NCI-H2196 (cell line): ENCODE measurements at regions not wholly inside any gene's neighbourhood (a gene's known extent, or its start where the extent isn't known, plus 50 kb on each side); places are given as distances from the start of the nearest gene placed in this dataset.

Source experiments
- DNase-seq: peaks from one replicate; lab custom pipeline; 2025; ENCODE audit not compliant: unreplicated experiment; lab: John Stamatoyannopoulos, UW

DNA sequence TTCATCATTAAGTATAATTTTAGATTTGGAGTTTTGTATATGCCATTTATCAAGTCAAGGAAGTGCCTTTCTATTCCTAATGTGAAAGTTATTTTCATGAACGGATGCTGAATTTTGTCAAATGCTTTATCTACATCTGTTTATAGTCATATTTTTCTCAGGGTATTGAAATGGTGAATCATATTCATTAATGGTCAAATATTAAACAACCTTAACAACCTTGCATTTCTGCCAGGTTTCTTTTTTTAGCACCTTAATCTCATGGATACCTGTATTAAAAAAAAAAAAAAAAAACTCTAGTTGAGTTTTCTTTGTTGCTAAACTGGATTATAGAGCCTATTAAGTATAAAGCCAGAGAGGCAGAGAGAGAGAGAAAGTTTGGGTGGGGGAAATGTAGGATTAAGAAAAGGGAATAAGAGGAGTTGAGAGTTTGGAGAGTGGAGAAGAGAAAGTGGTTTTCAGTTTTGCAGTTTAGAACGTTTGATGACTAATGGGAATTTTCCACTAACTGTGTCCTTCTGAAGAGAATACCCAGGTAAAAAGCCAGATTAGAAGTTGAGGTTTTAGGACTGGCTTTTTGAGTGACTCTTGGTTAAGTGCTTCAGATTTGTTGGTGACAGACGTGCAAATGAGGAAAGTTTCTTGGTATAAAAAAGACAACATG lies 305.0 kb downstream of the HLX start:
- DNase-seq = no peak

- no peak for DNase-seq
Measured at GRCh38 chr1:221187174-221187573, 307.9 kb downstream of the HLX start.

DNA sequence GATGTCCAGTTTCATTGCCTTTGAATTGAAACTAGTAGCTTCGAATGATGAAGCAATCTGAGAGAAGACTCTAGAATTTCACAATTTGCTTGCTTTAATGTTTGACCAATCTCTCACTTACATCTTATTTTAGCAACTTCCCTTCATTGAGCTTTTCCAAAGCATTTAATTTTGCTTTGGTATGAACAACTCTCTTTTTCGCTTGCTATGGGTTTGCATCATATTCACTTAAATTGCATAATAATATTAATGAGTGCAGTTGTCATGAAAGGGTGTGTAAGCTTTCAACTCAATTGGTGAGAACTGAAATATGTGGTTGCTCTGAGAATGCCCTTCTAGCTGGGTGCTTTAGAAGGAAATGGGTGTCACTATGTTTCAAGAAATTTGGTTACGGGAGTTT lies 309.2 kb downstream of the HLX start:
- DNase-seq = no peak

- no peak for DNase-seq
Measured at GRCh38 chr1:221190249-221190648, 311.0 kb downstream of the HLX start.

- DNase-seq = no peak
Measured at GRCh38 chr1:221192055-221192454, 312.8 kb downstream of the HLX start.

GRCh38 chr1:221200464-221200863 lies 321.2 kb downstream of the HLX start:
- no peak for DNase-seq

DNA sequence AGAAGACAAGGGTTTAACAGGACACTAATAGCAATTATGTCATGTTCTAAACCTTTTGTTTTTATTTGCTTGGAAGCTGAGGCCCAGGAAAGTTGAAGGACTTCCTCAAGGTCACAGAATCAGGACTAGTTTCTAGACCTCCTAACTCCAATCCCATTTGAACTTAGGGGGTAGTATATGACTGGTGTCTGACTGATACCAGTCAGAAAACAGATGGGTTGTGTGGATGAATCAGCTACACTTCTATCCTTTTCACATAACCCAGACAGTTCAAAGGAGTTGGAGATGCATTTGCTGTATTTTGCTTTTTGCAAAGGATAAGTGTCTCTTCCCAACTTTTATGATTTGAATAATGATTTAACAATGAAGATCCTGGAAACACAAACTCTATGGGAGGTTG lies 322.5 kb downstream of the HLX start:
- DNase-seq = no peak

GRCh38 chr1:221203224-221204054 lies 324.2 kb downstream of the HLX start:
- DNase-seq = peak; percentile 71

DNA sequence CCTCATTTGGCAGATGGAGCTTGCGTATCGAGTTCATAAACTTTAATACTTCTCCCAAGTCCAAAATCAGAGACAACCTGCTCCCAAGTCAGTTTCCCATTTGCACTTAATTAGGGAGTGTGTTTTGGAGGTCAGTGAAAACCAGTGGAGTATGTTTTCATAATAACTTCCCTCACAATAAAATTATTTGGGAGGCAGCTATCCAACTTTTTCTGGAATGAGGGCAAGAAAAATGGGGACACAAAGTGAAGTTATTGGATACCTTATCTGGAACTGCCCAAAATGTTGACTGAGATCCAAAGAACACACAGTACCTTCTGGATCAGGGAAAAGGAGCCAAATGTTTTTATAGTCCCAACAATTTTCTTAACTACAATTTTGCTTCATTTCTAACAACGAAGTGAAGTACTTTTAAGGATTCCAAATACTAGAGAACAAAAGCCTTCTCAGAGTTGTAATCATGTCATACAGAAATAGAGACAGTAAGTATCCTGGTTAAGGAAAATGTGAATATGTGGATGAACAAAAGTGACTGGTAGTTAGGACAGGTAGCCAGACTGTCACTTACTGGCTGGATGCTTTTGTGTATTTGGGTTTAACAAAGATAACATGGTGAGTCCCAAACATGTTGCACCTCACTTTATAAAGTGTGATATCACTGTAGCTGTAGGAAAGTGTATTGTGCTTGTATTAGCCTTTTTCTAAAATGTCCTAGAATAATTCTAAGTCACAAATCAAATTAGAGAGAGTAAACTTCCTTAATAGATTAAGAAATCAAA lies 325.0 kb downstream of the HLX start:
- DNase-seq = no peak

DNA sequence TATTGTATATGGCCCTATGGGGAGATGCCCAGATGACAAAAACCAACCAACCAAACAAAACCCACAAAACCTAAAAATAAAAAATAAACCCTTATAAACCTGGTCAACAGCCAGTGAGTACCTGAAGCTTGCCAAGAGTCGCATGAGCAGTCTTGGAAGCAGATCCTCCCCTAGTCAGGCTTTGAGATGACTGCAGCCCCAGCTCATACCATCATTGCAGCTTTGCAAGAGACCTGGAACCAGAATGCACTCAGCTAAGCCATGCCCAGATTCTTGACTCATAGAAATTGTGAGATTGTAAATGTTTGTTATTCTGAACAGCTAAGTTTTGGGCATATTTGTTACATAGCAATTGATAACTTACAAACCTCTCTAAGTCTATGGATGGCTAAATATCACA lies 326.8 kb downstream of the HLX start:
- no peak for DNase-seq

DNA sequence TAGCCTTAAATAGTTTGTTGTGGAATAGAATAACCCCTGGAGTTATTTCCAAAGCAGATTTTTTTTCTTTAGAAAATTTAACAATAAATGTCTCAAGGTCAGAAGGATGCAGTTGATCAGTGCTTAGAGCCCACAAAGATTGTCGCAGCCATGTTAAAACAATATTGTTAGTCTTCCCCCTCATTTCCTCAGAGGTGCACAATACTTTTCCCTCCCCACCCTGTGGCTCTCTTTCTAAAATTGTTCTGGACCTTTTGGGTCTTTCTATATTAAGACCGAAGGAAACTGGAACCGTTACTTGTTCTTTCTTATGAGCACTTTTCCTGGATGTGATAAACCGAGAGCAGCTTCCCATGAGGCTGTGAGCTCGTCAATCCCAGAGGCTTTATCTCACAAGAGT lies 333.7 kb downstream of the HLX start:
- no peak for DNase-seq

DNA sequence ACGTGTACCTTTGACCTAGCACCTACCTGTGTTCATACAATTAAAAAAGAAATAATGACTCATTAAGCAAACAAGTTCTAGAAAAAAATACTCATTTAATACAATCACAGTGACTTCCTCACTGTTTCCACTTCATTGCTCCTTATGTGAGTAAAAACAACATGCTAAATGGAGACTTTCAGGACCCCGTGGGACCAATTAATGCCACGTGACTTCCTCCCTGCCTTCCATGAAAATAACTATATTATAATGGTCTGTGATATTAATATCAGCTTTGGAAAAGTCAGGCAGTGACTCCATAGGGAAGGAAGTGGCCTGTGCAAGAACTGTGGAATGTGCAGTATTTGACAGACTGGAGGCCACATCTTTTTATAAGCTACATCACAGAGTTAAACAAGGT lies 337.8 kb downstream of the HLX start:
- no peak for DNase-seq

- DNase-seq = no peak
Measured at GRCh38 chr1:221223281-221223680, 344.0 kb downstream of the HLX start.

DNA sequence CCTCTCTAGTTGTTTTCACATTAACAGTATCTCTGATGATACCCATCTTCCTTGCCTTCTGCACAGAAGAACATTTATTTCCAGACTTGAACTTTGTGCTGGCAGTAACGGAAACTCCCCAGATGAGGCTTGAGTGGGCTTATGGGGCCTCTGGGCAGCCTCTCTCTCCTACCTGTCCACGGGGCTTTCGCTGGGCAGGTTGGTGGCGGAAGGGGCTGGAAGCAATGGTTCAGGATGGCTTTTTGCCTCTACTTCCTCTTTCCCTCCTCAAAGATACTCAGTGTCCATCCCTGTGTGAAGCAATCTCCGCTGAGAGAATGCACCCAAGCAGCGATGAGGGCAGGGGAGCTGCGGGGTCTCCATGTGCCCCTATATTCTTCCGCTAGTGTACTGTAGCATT lies 348.2 kb downstream of the HLX start:
- no peak for DNase-seq

DNA sequence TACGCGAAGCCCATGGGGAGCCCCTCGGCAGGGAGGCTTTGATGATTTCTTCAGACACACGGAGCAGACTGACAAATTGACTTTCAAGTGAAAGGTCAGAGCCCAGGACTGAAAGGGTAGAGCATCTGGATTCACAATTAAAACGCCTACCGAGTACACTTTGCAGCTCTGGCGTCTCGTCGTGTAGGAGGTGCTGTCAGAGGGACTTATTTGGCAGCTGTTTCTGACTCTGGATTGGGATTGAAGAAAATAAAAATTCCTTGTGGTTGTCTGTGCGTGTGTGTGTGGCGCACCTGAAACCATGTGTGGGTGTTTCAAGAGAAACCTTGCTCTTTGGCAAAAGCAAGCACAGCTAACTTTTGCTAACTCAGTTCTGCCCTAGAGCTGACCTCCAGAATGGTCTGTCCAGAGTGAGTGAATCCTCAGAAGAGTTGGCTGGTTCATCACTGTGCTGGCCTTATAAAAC lies 348.7 kb downstream of the HLX start:
- DNase-seq = no peak

DNA sequence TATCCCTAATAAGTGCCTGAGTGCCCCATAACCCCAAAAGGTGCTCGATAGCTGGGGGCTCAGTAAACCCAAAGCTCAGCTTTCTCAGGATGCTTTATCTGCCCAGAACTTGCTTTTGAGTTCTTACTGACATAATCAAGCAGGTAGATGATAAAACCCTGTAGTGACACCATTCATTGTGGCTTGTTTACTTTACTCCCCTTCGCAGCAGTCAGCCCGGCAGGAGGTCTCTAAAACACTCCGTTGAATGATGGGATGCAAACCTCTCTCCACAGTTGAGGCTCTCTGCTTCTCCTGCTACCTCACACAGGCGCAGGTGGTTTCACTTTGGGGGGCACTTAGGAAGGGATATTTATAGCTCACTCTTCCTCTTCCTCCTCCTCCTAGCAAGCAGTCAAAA lies 349.4 kb downstream of the HLX start:
- no peak for DNase-seq

GRCh38 chr1:221230605-221231004 lies 351.4 kb downstream of the HLX start:
- no peak for DNase-seq

GRCh38 chr1:221234791-221235190 lies 355.5 kb downstream of the HLX start:
- no peak for DNase-seq

- no peak for DNase-seq
Measured at GRCh38 chr1:221237587-221237986, 358.3 kb downstream of the HLX start.

DNA sequence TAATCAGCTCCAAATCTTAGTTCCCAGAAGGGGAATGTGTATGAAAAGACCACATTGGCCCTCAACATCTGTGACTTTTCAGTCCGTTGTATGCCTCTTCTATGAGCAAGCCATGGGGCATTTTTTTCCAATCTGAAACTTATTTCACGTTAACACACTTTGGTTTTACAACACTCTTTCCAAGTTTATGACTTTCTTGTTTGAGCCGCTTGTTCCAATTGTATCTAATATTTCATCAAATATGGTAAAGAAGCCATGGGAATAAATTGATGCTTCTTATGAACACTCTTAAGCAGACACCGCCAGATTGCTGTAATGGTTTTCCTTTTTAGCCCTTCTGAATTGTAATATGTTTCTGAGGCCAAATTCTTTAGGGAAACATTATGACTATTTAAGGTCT lies 359.9 kb downstream of the HLX start:
- no peak for DNase-seq

GRCh38 chr1:221239792-221240191 lies 360.5 kb downstream of the HLX start:
- DNase-seq = no peak

DNA sequence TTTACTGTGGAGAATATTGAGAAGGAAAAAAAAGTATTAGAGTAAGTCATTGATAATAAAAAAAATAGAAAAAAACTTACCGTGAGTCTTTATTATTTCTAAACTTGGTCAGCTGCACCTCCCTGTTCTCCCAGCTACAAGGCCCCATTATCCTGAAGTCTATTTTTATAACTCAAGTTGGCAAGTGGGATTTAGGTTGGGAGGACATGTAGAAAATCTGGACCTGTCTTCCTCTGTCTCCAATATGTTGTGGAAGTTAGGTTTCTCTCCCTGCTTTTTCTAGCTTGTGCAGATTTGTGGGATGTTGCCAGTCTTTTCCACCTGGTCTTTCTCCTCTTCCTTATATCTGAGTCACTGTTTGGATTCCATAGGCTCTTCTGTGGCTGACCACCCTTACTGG lies 361.4 kb downstream of the HLX start:
- no peak for DNase-seq
